GM23338 (cell line): ENCODE measurements at regions not wholly inside any gene's neighbourhood (a gene's known extent, or its start where the extent isn't known, plus 50 kb on each side); places are given as distances from the start of the nearest gene placed in this dataset.

Experiments used
- CTCF ChIP-seq, 2 experiments: fragments of 200-600 bp in 1 of 2; sonication (generic) in 1 of 2; conservative IDR thresholded peaks; 2 replicates each; pipeline versions ENCODE4 v1.5.1 to v1.6.1; 2016 to 2017; ENCODE audit warnings: antibody characterized with exemption in 2 of 2, low read depth in 2 of 2, mild to moderate bottlenecking in 2 of 2, moderate library complexity in 1 of 2
- EZH2 ChIP-seq: fragments of 200-600 bp; sonication (generic); IDR thresholded peaks from one replicate; pipeline ENCODE4 v1.8.0; 2017; ENCODE audit warnings: antibody characterized with exemption, mild to moderate bottlenecking, low read depth; ENCODE audit not compliant: unreplicated experiment
- NANOG ChIP-seq: IDR thresholded peaks from 2 replicates; pipeline ENCODE4 v1.6.1; 2016; ENCODE audit warnings: antibody characterized with exemption, borderline replicate concordance

DNA sequence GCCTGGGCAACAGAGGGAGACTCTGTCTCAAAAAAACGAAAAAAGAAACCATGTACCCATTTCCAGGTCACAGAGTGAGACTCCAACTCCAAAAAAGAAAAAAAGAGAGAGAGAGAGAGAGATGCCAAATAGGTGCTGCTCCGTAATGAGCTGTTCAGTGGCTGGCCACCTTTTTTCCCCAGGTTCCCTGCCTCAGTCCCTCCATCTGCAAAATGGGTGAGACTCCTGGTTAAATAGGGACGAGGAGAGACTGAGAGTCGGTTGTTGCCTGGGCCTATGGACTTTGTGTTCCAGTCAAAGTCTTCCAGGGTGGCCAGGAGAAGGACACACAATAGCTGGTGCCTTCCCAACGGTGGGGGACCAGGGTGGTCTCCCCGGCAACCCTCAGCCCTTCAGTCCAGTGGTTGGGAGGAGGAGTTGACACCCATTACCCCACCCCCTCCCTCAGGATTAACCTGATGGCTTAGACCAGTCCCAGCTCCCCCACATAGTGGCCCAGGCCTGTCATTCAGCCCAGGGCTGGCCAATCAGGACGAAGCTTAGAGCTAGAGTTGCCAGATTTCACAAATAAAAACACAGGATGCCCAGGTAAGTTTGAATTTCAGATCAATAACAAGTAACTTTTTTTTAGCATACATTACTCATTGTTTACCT lies 258.2 kb downstream of the PARN start:
- TF ChIP-seq CTCF (conservative IDR thresholded peaks at IDR 0.05; ENCODE audit: low read depth in 2 of 2) (no peak), NANOG (no peak), EZH2 (no peak)
